NT2/D1 (cell line): ENCODE measurements at regions not wholly inside any gene's neighbourhood (a gene's known extent, or its start where the extent isn't known, plus 50 kb on each side); places are given as distances from the start of the nearest gene placed in this dataset.

ENCODE experiments used
- SUZ12 ChIP-seq: IDR thresholded peaks from 2 replicates; pipeline ENCODE4 v1.6.1; 2011; ENCODE audit not compliant: insufficient read length, insufficient read depth; ENCODE audit errors: extremely low read depth
- YY1 ChIP-seq: IDR thresholded peaks from 2 replicates; pipeline ENCODE4 v1.6.1; 2011; ENCODE audit not compliant: insufficient read length, insufficient read depth
- ZNF274 ChIP-seq: IDR thresholded peaks from 2 replicates; pipeline ENCODE4 v1.6.1; 2011; ENCODE audit warnings: mild to moderate bottlenecking, low read depth, low read length

DNA sequence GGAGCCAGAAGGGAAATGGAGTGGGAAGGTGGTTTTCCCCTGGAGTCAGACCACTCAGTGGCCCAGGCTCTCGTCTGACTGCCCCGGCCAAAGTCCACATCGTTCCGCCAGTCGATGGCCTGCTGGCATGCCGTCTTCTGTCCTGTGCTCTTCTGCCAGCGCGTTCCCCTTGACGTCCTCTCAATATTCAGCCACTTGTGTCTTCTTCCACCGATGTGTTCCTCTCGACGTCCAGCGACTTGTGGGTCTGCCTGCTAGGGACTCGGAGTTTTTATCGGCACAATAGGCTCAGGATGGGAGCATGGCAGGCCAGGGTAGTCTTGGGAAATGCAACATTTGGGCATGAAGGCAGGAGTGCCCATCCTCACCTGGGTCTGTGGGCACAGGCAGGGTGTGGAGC lies 542.5 kb upstream of the LMCD1 start:
- TF ChIP-seq SUZ12 (no peak), YY1 (no peak), ZNF274 (no peak)
